HEK293T (cell line): ENCODE measurements at regions not wholly inside any gene's neighbourhood (a gene's known extent, or its start where the extent isn't known, plus 50 kb on each side); places are given as distances from the start of the nearest gene placed in this dataset.

Source experiments
- CTCF ChIA-PET: fragments of 350-600 bp; formaldehyde crosslinking; extraction: SDS; loops from one replicate; lab custom pipeline; 2021; ENCODE audit warnings: antibody characterized with exemption, inconsistent platforms; lab: Yijun Ruan, JAX
- POLR2A ChIA-PET: fragments of 350-600 bp; formaldehyde crosslinking; extraction: SDS; loops from one replicate; lab custom pipeline; 2020; ENCODE audit warnings: antibody characterized with exemption, inconsistent platforms; lab: Yijun Ruan, JAX
- DNase-seq: peaks from one replicate; pipeline ENCODE4 v3.0.0; 2012; ENCODE audit warnings: mixed read lengths; ENCODE audit errors: extremely low spot score
- ARNT ChIP-seq: fragments of 450-650 bp; IDR thresholded peaks from 2 replicates; pipeline ENCODE4 v1.6.1; 2017; ENCODE audit warnings: mild to moderate bottlenecking
- BHLHE40 ChIP-seq: fragments of 450-650 bp; IDR thresholded peaks from 2 replicates; pipeline ENCODE4 v1.6.1; 2016; ENCODE audit warnings: mild to moderate bottlenecking, moderate library complexity, borderline replicate concordance
- CTBP1 ChIP-seq: fragments of 450-650 bp; IDR thresholded peaks from 2 replicates; pipeline ENCODE4 v1.6.1; 2016; ENCODE audit warnings: borderline replicate concordance
- ELF4 ChIP-seq: fragments of 450-650 bp; IDR thresholded peaks from 2 replicates; pipeline ENCODE4 v1.6.1; 2017; ENCODE audit warnings: antibody characterized with exemption
- FOXA1 ChIP-seq: fragments of 450-650 bp; IDR thresholded peaks from 2 replicates; pipeline ENCODE4 v1.6.1; 2016; ENCODE audit warnings: mild to moderate bottlenecking
- FOXK2 ChIP-seq: fragments of 450-650 bp; IDR thresholded peaks from 2 replicates; pipeline ENCODE4 v1.6.1; 2016; ENCODE audit warnings: mild to moderate bottlenecking
- FOXM1 ChIP-seq: fragments of 450-650 bp; IDR thresholded peaks from 2 replicates; pipeline ENCODE4 v1.6.1; 2017; ENCODE audit warnings: mild to moderate bottlenecking, borderline replicate concordance
- HDGF ChIP-seq: fragments of 450-650 bp; IDR thresholded peaks from 2 replicates; pipeline ENCODE4 v1.6.1; 2017; ENCODE audit warnings: antibody characterized with exemption, borderline replicate concordance
- L3MBTL2 ChIP-seq: fragments of 450-650 bp; conservative IDR thresholded peaks from 2 replicates; pipeline ENCODE4 v1.6.1; 2016; ENCODE audit warnings: mild to moderate bottlenecking
- LEF1 ChIP-seq: fragments of 450-650 bp; IDR thresholded peaks from 2 replicates; pipeline ENCODE4 v1.6.1; 2017; ENCODE audit warnings: mild to moderate bottlenecking, borderline replicate concordance
- NFRKB ChIP-seq: fragments of 450-650 bp; IDR thresholded peaks from 2 replicates; pipeline ENCODE4 v1.6.1; 2016; ENCODE audit warnings: mild to moderate bottlenecking, moderate library complexity
- PKNOX1 ChIP-seq: fragments of 450-650 bp; IDR thresholded peaks from 2 replicates; pipeline ENCODE4 v1.6.1; 2016
- SP1 ChIP-seq: fragments of 450-650 bp; IDR thresholded peaks from 2 replicates; pipeline ENCODE4 v1.6.1; 2017
- SUZ12 ChIP-seq: fragments of 450-650 bp; IDR thresholded peaks from 2 replicates; pipeline ENCODE4 v1.6.1; 2016; ENCODE audit warnings: mild to moderate bottlenecking
- TARDBP ChIP-seq: fragments of 450-650 bp; IDR thresholded peaks from 2 replicates; pipeline ENCODE4 v1.6.1; 2016
- ZNF384 ChIP-seq: fragments of 450-650 bp; IDR thresholded peaks from 2 replicates; pipeline ENCODE4 v1.6.1; 2016

- POLR2A ChIA-PET, result no interaction called here
- TF ChIP-seq ELF4 (no peak), L3MBTL2 (no peak), TARDBP (no peak), FOXA1 (no peak), NFRKB (no peak), HDGF (no peak), BHLHE40 (no peak), FOXK2 (no peak), SP1 (no peak), ARNT (no peak), PKNOX1 (no peak), LEF1 (no peak), CTBP1 (no peak), ZNF384 (no peak), SUZ12 (no peak), FOXM1 (no peak)
- no peak for DNase-seq
- CTCF ChIA-PET, result no interaction called here
Measured at GRCh38 chr10:33416209-33416608, 81.7 kb upstream of the NRP1 start.

GRCh38 chr10:33414841-33415240 is 80.4 kb upstream of the NRP1 start:
- ChIA-PET POLR2A (interaction anchor here (1.3 kb wide), 1 partner anchor 11 kb away, joined by 3 read pairs; no protein-coding TSS in a partner anchor), CTCF (no interaction called here)
- TF ChIP-seq CTBP1 (no peak), HDGF (no peak), SUZ12 (no peak), NFRKB (no peak), ELF4 (no peak), PKNOX1 (no peak), L3MBTL2 (no peak), FOXA1 (no peak), TARDBP (no peak), LEF1 (no peak), FOXK2 (no peak), SP1 (no peak), ZNF384 (no peak), ARNT (no peak), FOXM1 (no peak), BHLHE40 (no peak)
- no peak for DNase-seq

- TF ChIP-seq L3MBTL2, result no peak
- TF ChIP-seq FOXA1, result no peak
- no peak for TF ChIP-seq CTBP1
- no peak for TF ChIP-seq TARDBP
- no peak for TF ChIP-seq NFRKB
- no peak for TF ChIP-seq SP1
- no peak for TF ChIP-seq FOXK2
- TF ChIP-seq FOXM1, result no peak
- no peak for TF ChIP-seq ELF4
- TF ChIP-seq PKNOX1, result no peak
- no peak for TF ChIP-seq SUZ12
- TF ChIP-seq BHLHE40, result no peak
- TF ChIP-seq HDGF, result no peak
- CTCF ChIA-PET, result no interaction called here
- no peak for DNase-seq
- POLR2A ChIA-PET, result no interaction called here
Measured at GRCh38 chr10:33412653-33413361, 78.3 kb upstream of the NRP1 start.

- CTCF ChIA-PET, result no interaction called here
- DNase-seq, result no peak
- POLR2A ChIA-PET, result no interaction called here
- TF ChIP-seq L3MBTL2 (no peak), HDGF (no peak), CTBP1 (no peak), ARNT (no peak), LEF1 (no peak), PKNOX1 (no peak), NFRKB (no peak), SUZ12 (no peak), BHLHE40 (no peak), SP1 (no peak), FOXM1 (no peak), ELF4 (no peak), FOXA1 (no peak), FOXK2 (no peak), ZNF384 (no peak)
Measured at GRCh38 chr10:33412241-33412640, 77.8 kb upstream of the NRP1 start.

GRCh38 chr10:33410860-33411234 is 76.4 kb upstream of the NRP1 start:
- TF ChIP-seq LEF1 (no peak), FOXK2 (no peak), HDGF (no peak), ARNT (no peak), L3MBTL2 (no peak), ELF4 (no peak), FOXM1 (no peak), PKNOX1 (no peak), NFRKB (no peak)
- CTCF ChIA-PET, result no interaction called here

More at GRCh38 chr10:33410860-33411234, 76.4 kb upstream of the NRP1 start:
- no peak for DNase-seq
- POLR2A ChIA-PET, result no interaction called here
